GM23338 (cell line): ENCODE measurements at regions not wholly inside any gene's neighbourhood (a gene's known extent, or its start where the extent isn't known, plus 50 kb on each side); places are given as distances from the start of the nearest gene placed in this dataset.
A peak's percentile ranks its signal among the peaks of the same experiment; 100 is the strongest.

Source experiments
- ATAC-seq: fragments of 200-7000 bp; cut with Tn5 transposase; 3 replicates; pipeline ENCODE4 v1.9.1; 2020
- DNase-seq: peaks from one replicate; pipeline ENCODE4 v3.0.0-alpha.2; 2015; ENCODE audit warnings: low spot score
- H2AFZ ChIP-seq: fragments of 200-600 bp; sonication (generic); 2 replicates; pipeline ENCODE4 v1.8.0; 2016; ENCODE audit warnings: antibody characterized with exemption, mild to moderate bottlenecking, moderate library complexity
- H3F3A ChIP-seq: fragments of 200-600 bp; sonication (generic); replicated peaks from 2 replicates; pipeline ENCODE4 v1.8.0; 2017; ENCODE audit warnings: antibody characterized with exemption, mixed run types, low read depth
- H3K27ac ChIP-seq: fragments of 200-600 bp; sonication (generic); 2 replicates; pipeline ENCODE4 v1.6.1; 2016; ENCODE audit warnings: low read depth
- H3K27me3 ChIP-seq: fragments of 200-600 bp; sonication (generic); 2 replicates; pipeline ENCODE4 v1.8.0; 2016; ENCODE audit warnings: mild to moderate bottlenecking, mixed run types, moderate library complexity; ENCODE audit not compliant: insufficient read depth
- H3K36me3 ChIP-seq: fragments of 200-600 bp; sonication (generic); 2 replicates; pipeline ENCODE4 v1.8.0; 2016; ENCODE audit warnings: mild to moderate bottlenecking; ENCODE audit not compliant: insufficient read depth
- H3K4me1 ChIP-seq: fragments of 200-600 bp; sonication (generic); 2 replicates; pipeline ENCODE4 v1.8.0; 2016; ENCODE audit warnings: mild to moderate bottlenecking, moderate library complexity; ENCODE audit not compliant: insufficient read depth
- H3K4me2 ChIP-seq: fragments of 200-600 bp; sonication (generic); 2 replicates; pipeline ENCODE4 v1.7.1; 2017; ENCODE audit warnings: mixed run types
- H3K4me3 ChIP-seq: fragments of 200-600 bp; sonication (generic); 2 replicates; pipeline ENCODE4 v1.6.1; 2016; ENCODE audit warnings: mixed run types
- H3K79me2 ChIP-seq: fragments of 200-600 bp; sonication (generic); replicated peaks from 2 replicates; pipeline ENCODE4 v1.8.0; 2017; ENCODE audit warnings: mild to moderate bottlenecking; ENCODE audit not compliant: insufficient read depth
- H3K9me2 ChIP-seq: fragments of 200-600 bp; sonication (generic); 2 replicates; pipeline ENCODE4 v1.8.0; 2017; ENCODE audit not compliant: insufficient read depth
- H4K20me1 ChIP-seq: fragments of 200-600 bp; sonication (generic); replicated peaks from 2 replicates; pipeline ENCODE4 v1.8.0; 2017; ENCODE audit warnings: mild to moderate bottlenecking; ENCODE audit not compliant: insufficient read depth
- H3K27ac Mint-ChIP-seq: 2 replicates; pipeline ENCODE4 v1.8.0; 2020; ENCODE audit warnings: inconsistent platforms, mild to moderate bottlenecking, moderate library complexity, mixed read lengths
- H3K27me3 Mint-ChIP-seq: 3 replicates; pipeline ENCODE4 v1.8.0; 2022; ENCODE audit warnings: low read depth, mild to moderate bottlenecking, moderate library complexity, mixed read lengths, inconsistent platforms; ENCODE audit not compliant: insufficient read depth, poor library complexity
- H3K36me3 Mint-ChIP-seq: 3 replicates; pipeline ENCODE4 v1.8.0; 2021; ENCODE audit warnings: low read depth, mild to moderate bottlenecking, inconsistent platforms, moderate library complexity, mixed read lengths
- H3K4me1 Mint-ChIP-seq: 3 replicates; pipeline ENCODE4 v1.8.0; 2020; ENCODE audit warnings: mild to moderate bottlenecking, inconsistent platforms, mixed read lengths
- H3K4me3 Mint-ChIP-seq: 3 replicates; pipeline ENCODE4 v1.8.0; 2021; ENCODE audit warnings: moderate library complexity, mild to moderate bottlenecking, inconsistent platforms, mixed read lengths
- H3K9me3 Mint-ChIP-seq: 3 replicates; pipeline ENCODE4 v1.8.0; 2020; ENCODE audit warnings: moderate library complexity, mild to moderate bottlenecking, inconsistent platforms, mixed read lengths
- POLR2AphosphoS5 ChIP-seq: IDR thresholded peaks from 2 replicates; pipeline ENCODE4 v1.6.1; 2016; ENCODE audit warnings: antibody characterized with exemption, low read depth
- TF ChIP-seq, protein P1 (sequence below): fragments of 250-450 bp; sonication (Bioruptor Pico); IDR thresholded peaks from 2 replicates; pipeline ENCODE4 v1.5.0; 2020; ENCODE audit warnings: mild to moderate bottlenecking, moderate library complexity
- TF ChIP-seq, protein P2 (sequence below): IDR thresholded peaks from 2 replicates; pipeline ENCODE4 v1.6.1; 2016; ENCODE audit warnings: antibody characterized with exemption

DNA sequence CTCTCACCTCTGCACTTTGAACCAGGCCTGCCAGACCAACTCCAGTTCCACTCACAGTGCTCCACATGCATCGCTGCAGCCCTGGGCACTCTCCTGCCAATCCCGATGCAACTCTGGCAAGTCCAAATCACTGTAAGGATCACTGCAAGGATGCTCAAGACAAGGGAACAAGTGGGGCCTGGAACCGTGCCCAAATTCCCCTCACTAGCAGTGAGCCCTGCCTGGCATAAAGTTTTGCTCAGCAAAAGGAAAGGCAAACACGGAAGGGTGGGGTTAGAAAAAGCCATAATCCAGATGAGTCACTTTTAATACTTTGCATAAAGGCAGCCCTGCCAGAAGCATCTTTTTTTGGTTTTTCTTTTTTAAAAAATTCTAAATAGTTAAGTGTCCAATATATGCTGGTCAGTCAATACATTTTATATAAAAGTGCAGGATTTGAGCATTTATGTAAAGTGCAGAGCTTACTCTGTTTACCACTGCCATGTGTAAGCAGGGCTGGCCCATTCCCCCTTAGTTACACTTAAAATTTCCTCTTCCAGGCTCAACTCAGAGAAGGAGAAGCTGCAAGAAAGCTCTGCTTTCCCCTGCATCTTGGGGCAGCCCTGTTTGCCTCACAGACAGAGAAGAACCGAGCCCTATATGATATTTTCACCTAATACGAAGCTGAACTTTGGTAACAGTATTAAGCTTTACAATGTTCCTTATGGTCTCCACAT, 102.2 kb downstream of the CD47 start:
- H3F3A ChIP-seq = no peaks in the 10 kb centered on the region
- H3K4me3 Mint-ChIP-seq = no peak overlapping the region
- ATAC-seq = no peak
- no peaks in the 10 kb centered on the region for H3K79me2 ChIP-seq
- H4K20me1 ChIP-seq = no peaks in the 10 kb centered on the region
- H3K27me3 ChIP-seq = no peaks in the 10 kb centered on the region
- no peak overlapping the region for H3K27ac Mint-ChIP-seq
- peak overlapping the region; percentile 66; the same call in 1 of the 2 replicates for H2AFZ ChIP-seq
- H3K36me3 Mint-ChIP-seq = no peaks in the 10 kb centered on the region
- peaks cover 3% of the 10 kb centered on the region; the same call in 1 of the 3 replicates for H3K4me1 Mint-ChIP-seq
- H3K9me2 ChIP-seq = peaks cover 10% of the 10 kb centered on the region; the same call in 1 of the 2 replicates
- H3K4me1 ChIP-seq = no peaks in the 10 kb centered on the region
- no peaks in the 10 kb centered on the region for H3K36me3 ChIP-seq
- no peak for TF ChIP-seq POLR2AphosphoS5
- TF ChIP-seq, protein P1, sequence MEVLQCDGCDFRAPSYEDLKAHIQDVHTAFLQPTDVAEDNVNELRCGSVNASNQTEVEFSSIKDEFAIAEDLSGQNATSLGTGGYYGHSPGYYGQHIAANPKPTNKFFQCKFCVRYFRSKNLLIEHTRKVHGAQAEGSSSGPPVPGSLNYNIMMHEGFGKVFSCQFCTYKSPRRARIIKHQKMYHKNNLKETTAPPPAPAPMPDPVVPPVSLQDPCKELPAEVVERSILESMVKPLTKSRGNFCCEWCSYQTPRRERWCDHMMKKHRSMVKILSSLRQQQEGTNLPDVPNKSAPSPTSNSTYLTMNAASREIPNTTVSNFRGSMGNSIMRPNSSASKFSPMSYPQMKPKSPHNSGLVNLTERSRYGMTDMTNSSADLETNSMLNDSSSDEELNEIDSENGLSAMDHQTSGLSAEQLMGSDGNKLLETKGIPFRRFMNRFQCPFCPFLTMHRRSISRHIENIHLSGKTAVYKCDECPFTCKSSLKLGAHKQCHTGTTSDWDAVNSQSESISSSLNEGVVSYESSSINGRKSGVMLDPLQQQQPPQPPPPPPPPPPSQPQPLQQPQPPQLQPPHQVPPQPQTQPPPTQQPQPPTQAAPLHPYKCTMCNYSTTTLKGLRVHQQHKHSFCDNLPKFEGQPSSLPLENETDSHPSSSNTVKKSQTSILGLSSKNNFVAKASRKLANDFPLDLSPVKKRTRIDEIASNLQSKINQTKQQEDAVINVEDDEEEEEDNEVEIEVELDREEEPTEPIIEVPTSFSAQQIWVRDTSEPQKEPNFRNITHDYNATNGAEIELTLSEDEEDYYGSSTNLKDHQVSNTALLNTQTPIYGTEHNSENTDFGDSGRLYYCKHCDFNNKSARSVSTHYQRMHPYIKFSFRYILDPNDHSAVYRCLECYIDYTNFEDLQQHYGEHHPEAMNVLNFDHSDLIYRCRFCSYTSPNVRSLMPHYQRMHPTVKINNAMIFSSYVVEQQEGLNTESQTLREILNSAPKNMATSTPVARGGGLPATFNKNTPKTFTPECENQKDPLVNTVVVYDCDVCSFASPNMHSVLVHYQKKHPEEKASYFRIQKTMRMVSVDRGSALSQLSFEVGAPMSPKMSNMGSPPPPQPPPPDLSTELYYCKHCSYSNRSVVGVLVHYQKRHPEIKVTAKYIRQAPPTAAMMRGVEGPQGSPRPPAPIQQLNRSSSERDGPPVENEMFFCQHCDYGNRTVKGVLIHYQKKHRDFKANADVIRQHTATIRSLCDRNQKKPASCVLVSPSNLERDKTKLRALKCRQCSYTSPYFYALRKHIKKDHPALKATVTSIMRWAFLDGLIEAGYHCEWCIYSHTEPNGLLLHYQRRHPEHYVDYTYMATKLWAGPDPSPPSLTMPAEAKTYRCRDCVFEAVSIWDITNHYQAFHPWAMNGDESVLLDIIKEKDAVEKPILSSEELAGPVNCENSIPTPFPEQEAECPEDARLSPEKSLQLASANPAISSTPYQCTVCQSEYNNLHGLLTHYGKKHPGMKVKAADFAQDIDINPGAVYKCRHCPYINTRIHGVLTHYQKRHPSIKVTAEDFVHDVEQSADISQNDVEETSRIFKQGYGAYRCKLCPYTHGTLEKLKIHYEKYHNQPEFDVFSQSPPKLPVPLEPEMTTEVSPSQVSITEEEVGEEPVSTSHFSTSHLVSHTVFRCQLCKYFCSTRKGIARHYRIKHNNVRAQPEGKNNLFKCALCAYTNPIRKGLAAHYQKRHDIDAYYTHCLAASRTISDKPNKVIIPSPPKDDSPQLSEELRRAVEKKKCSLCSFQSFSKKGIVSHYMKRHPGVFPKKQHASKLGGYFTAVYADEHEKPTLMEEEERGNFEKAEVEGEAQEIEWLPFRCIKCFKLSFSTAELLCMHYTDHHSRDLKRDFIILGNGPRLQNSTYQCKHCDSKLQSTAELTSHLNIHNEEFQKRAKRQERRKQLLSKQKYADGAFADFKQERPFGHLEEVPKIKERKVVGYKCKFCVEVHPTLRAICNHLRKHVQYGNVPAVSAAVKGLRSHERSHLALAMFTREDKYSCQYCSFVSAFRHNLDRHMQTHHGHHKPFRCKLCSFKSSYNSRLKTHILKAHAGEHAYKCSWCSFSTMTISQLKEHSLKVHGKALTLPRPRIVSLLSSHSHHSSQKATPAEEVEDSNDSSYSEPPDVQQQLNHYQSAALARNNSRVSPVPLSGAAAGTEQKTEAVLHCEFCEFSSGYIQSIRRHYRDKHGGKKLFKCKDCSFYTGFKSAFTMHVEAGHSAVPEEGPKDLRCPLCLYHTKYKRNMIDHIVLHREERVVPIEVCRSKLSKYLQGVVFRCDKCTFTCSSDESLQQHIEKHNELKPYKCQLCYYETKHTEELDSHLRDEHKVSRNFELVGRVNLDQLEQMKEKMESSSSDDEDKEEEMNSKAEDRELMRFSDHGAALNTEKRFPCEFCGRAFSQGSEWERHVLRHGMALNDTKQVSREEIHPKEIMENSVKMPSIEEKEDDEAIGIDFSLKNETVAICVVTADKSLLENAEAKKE (CRISPR knock-in tag) = no peak
- TF ChIP-seq, protein P2, sequence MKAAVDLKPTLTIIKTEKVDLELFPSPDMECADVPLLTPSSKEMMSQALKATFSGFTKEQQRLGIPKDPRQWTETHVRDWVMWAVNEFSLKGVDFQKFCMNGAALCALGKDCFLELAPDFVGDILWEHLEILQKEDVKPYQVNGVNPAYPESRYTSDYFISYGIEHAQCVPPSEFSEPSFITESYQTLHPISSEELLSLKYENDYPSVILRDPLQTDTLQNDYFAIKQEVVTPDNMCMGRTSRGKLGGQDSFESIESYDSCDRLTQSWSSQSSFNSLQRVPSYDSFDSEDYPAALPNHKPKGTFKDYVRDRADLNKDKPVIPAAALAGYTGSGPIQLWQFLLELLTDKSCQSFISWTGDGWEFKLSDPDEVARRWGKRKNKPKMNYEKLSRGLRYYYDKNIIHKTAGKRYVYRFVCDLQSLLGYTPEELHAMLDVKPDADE = no peak
- H3K4me3 ChIP-seq = no peak overlapping the region
- no peak overlapping the region for H3K4me2 ChIP-seq
- H3K9me3 Mint-ChIP-seq = no peaks in the 10 kb centered on the region
- no peak for DNase-seq
- H3K27me3 Mint-ChIP-seq = peaks cover 5% of the 10 kb centered on the region
- H3K27ac ChIP-seq = no peak overlapping the region
